ENCODE measurements at regions not wholly inside any gene's neighbourhood (a gene's known extent, or its start where the extent isn't known, plus 50 kb on each side); places are given as distances from the start of the nearest gene placed in this dataset.

DNA sequence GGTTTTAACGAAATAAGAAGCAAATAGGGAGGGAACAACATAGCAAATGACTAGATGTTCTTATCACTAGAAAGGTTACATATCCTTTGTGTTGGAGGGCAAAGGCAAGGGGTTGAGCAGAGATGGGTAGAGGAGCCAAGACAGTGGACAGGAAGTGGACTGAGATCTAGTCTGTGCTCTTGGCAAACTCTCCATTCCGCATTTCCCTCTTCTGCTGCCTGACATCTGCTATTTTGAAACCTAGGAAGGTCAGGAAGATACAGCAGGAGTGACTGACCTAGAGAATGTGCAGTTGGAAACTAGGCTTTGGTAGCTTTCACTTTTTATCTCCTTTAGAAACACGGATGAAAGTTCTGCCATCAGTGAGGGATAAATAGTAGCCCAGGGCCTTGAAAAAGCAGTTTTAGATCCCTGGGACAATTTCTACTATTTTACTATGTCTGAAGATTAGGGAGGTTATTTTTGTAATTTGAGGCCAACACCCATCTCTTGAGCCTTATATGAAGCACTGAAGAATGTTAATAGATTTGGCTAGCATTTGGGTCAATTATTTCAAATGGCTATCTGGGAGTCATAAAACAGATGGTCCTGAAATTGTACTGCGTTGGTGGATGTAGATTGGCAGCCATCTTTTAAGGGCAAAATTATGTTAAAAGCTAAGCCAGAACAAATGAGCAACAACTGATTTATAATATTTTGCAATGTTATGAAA lies 410.3 kb downstream of the PCNX1 start:
- Mint-ChIP-seq H3K27me3 (ENCODE audit: low read depth) (no peaks in the 10 kb centered on the region), H3K4me3 (ENCODE audit: unreplicated experiment) (no peak overlapping the region), H3K4me1 (ENCODE audit: low read depth) (peaks cover 17% of the 10 kb centered on the region), H3K9me3 (ENCODE audit: low read depth) (peaks cover 8% of the 10 kb centered on the region), H3K27ac (ENCODE audit: unreplicated experiment) (no peak overlapping the region), H3K36me3 (ENCODE audit: low read depth) (no peaks in the 10 kb centered on the region)
- TF ChIP-seq, protein P1, sequence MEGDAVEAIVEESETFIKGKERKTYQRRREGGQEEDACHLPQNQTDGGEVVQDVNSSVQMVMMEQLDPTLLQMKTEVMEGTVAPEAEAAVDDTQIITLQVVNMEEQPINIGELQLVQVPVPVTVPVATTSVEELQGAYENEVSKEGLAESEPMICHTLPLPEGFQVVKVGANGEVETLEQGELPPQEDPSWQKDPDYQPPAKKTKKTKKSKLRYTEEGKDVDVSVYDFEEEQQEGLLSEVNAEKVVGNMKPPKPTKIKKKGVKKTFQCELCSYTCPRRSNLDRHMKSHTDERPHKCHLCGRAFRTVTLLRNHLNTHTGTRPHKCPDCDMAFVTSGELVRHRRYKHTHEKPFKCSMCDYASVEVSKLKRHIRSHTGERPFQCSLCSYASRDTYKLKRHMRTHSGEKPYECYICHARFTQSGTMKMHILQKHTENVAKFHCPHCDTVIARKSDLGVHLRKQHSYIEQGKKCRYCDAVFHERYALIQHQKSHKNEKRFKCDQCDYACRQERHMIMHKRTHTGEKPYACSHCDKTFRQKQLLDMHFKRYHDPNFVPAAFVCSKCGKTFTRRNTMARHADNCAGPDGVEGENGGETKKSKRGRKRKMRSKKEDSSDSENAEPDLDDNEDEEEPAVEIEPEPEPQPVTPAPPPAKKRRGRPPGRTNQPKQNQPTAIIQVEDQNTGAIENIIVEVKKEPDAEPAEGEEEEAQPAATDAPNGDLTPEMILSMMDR (IDR thresholded peaks at IDR 0.05) = no peak
- no peak for DNase-seq (ENCODE audit: low spot score)

DNA sequence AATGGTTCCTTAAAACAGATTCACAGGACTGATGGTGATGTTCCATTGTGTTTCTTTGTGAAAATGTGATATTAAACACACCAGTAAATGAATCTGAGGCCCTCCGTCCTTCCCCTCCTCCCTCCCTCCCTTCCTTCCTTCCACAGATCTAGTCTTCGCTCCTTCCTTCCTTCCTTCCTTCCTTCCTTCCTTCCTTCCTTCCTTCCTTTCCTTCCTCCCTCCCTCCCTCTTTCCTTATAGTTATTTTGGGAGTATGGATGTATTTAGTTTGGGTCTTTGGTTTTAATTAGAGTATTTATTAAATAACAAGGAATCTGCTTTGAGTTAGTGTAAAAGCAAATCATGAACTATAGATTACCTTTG lies 410.8 kb downstream of the PCNX1 start:
- Mint-ChIP-seq H3K27ac (ENCODE audit: unreplicated experiment) (no peak overlapping the region), H3K27me3 (ENCODE audit: low read depth) (no peaks in the 10 kb centered on the region), H3K36me3 (ENCODE audit: low read depth) (no peaks in the 10 kb centered on the region), H3K9me3 (ENCODE audit: low read depth) (peaks cover 6% of the 10 kb centered on the region), H3K4me1 (ENCODE audit: low read depth) (peaks cover 22% of the 10 kb centered on the region), H3K4me3 (ENCODE audit: unreplicated experiment) (no peak overlapping the region)
- TF ChIP-seq, protein P1 (IDR thresholded peaks at IDR 0.05) = no peak
- DNase-seq (ENCODE audit: low spot score) = no peak

DNA sequence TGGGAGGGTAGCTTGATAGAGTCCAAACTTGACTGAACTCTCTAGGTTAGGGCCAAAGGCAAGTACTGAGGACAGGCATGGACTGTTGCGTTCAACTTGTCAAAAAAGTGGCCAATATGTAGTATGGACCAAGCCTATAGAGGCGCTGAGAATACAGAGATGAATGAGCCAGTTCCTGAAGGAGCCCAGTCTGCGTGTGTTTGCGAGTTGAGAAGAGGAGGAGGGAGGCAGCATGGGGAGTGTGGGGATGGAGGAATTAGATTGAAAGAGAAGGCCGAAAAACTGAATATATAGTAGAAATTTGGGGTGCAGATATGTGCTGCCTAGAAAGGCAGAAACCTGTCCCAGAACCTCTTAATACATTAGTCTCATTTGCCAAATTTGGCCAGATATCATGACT lies 412.4 kb downstream of the PCNX1 start:
- peak overlapping the region; percentile 96 for H3K27ac Mint-ChIP-seq (ENCODE audit: unreplicated experiment)
- TF ChIP-seq, protein P1 (IDR thresholded peaks at IDR 0.05) = peak; percentile 46
- no peaks in the 10 kb centered on the region for H3K9me3 Mint-ChIP-seq (ENCODE audit: low read depth)
- H3K4me3 Mint-ChIP-seq (ENCODE audit: unreplicated experiment) = peak overlapping the region; percentile 95
- H3K36me3 Mint-ChIP-seq (ENCODE audit: low read depth) = no peaks in the 10 kb centered on the region
- no peak for DNase-seq (ENCODE audit: low spot score)
- H3K27me3 Mint-ChIP-seq (ENCODE audit: low read depth) = no peaks in the 10 kb centered on the region
- H3K4me1 Mint-ChIP-seq (ENCODE audit: low read depth) = peaks cover 37% of the 10 kb centered on the region

DNA sequence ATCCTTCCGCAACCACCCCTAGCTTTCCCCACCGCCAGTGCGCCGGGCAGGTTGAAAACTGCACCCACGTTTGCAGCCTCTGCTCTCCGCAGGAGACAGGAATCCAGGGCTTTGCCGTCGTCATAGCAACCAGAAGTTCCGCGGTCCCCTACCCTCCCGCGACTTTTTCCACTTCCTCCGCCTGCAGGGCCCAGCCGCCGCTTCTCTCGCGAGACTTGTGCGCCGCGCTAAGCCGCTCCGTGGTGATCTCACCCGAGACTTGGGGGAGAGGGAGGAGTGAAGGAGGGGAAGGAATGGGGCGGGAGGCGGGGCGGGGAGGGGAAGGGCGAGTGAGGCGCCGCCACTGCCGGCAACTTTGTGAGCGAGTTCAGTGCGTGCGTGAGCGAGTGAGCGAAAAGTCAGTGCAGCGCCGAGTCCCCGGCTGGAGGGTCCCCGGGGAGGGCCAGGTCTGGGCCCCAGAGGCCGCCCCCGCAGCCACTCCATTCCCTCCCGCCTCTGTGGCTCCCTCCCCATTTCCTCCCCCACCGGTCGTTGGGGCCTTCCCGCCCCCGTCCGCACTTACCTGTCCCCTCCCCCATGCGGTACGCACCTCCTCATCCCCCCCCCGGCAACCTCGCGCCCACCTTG lies 413.0 kb downstream of the PCNX1 start, which contains the start of gene SIPA1L1:
Gene SIPA1L1, plus strand, starts transcription at position 370 of the 627 bp plus-strand sequence.
- H3K36me3 Mint-ChIP-seq (ENCODE audit: low read depth) = no peaks in the 10 kb centered on the region
- H3K27ac Mint-ChIP-seq (ENCODE audit: unreplicated experiment) = peak within 1 kb of the TSS; percentile 96
- no peaks in the 10 kb centered on the region for H3K9me3 Mint-ChIP-seq (ENCODE audit: low read depth)
- DNase-seq (ENCODE audit: low spot score) = peak; percentile 99
- no peaks in the 10 kb centered on the region for H3K27me3 Mint-ChIP-seq (ENCODE audit: low read depth)
- peak within 1 kb of the TSS; percentile 95 for H3K4me3 Mint-ChIP-seq (ENCODE audit: unreplicated experiment)
- peaks cover 42% of the 10 kb centered on the region for H3K4me1 Mint-ChIP-seq (ENCODE audit: low read depth)
- TF ChIP-seq, protein P1 (IDR thresholded peaks at IDR 0.05) = no peak

DNA sequence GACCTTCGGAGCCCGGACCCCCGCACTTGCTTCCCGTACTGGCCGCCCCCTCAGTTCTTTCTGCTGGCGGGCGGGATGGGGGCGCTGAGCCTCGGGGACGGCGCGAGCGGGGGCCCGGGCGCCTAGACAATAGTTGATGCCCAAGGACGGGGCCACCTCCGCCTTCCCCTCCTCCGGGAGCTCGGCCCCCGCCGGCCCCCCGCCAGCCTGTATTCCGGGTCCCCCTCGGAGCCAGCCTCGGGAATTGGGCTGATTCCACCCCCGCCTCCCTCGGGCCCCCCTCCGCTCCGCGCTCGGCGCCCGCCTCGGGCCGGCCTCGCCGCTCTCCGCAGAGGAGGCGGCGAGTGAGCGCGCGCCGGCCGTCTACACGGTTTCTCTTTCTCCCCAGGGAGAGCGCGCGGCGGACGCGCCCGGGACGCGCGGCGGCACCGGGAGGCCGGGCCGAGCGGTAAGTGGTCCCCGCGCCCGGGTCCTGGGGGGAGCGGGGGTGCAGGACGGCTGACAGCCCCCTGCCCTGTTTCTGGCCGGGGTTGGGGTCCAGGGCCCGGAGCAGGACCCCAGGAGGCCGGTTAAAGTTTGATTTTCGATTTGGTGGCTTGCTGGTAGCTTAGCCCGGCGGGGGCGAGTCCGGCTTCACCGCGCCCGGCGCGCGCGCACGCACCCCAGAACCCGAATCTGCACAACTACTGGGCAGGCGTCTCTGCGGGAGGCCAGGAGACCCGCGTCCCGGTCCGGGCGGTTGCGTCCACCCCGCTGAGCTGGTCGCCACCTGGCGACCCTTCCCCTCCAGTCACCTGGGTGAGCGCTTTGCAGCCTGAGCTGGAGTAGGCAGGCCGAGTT lies 413.7 kb downstream of the PCNX1 start:
- TF ChIP-seq, protein P1 (IDR thresholded peaks at IDR 0.05) = no peak
- H3K36me3 Mint-ChIP-seq (ENCODE audit: low read depth) = no peaks in the 10 kb centered on the region
- H3K27ac Mint-ChIP-seq (ENCODE audit: unreplicated experiment) = peak overlapping the region; percentile 91
- no peaks in the 10 kb centered on the region for H3K9me3 Mint-ChIP-seq (ENCODE audit: low read depth)
- peak overlapping the region; percentile 95 for H3K4me3 Mint-ChIP-seq (ENCODE audit: unreplicated experiment)
- H3K27me3 Mint-ChIP-seq (ENCODE audit: low read depth) = no peaks in the 10 kb centered on the region
- H3K4me1 Mint-ChIP-seq (ENCODE audit: low read depth) = peaks cover 49% of the 10 kb centered on the region
- no peak for DNase-seq (ENCODE audit: low spot score)
